Lower leg skin (tissue), 3 donors: ENCODE measurements at regions not wholly inside any gene's neighbourhood (a gene's known extent, or its start where the extent isn't known, plus 50 kb on each side); places are given as distances from the start of the nearest gene placed in this dataset.

Source experiments
- POLR2A ChIP-seq, 2 donors: fragments of 450-650 bp; IDR thresholded peaks; one replicate each; pipeline ENCODE4 v1.6.1; 2016 to 2017; ENCODE audit warnings: antibody characterized with exemption in 2 of 2, mild to moderate bottlenecking in 1 of 2, moderate library complexity in 1 of 2
- TF ChIP-seq, protein P1 (sequence below), 3 donors: fragments of 450-650 bp; IDR thresholded peaks; one replicate each; pipeline ENCODE4 v1.5.1; 2016; ENCODE audit warnings: antibody characterized with exemption in 3 of 3, mild to moderate bottlenecking in 3 of 3, moderate library complexity in 2 of 3

DNA sequence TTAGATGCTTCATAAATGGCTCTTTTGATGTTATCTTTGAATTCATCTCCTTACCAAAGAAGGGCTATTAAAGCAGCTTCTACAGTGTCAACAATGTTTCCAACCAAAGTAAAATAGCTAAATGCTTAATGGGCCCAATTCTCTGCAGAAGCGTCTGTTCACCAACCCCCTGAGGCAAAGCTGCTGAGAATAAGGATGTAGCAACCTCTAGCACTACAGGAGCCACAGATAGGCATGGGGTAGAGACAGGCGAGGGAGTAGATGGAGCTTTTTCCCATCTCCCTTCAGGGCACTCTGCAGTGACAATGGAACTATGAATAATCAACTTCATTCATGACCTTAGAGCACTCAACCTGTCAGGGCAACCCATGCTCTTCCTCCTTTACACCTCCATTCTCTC is 134.1 kb downstream of the FZD1 start:
- TF ChIP-seq, protein P1, sequence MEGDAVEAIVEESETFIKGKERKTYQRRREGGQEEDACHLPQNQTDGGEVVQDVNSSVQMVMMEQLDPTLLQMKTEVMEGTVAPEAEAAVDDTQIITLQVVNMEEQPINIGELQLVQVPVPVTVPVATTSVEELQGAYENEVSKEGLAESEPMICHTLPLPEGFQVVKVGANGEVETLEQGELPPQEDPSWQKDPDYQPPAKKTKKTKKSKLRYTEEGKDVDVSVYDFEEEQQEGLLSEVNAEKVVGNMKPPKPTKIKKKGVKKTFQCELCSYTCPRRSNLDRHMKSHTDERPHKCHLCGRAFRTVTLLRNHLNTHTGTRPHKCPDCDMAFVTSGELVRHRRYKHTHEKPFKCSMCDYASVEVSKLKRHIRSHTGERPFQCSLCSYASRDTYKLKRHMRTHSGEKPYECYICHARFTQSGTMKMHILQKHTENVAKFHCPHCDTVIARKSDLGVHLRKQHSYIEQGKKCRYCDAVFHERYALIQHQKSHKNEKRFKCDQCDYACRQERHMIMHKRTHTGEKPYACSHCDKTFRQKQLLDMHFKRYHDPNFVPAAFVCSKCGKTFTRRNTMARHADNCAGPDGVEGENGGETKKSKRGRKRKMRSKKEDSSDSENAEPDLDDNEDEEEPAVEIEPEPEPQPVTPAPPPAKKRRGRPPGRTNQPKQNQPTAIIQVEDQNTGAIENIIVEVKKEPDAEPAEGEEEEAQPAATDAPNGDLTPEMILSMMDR (IDR thresholded peaks at IDR 0.05), result no peak
- no peak for TF ChIP-seq POLR2A (IDR thresholded peaks at IDR 0.05)
